NOMO-1 treated with DMSO at 0.1 percent for 48 hours (cell line): ENCODE measurements at regions not wholly inside any gene's neighbourhood (a gene's known extent, or its start where the extent isn't known, plus 50 kb on each side); places are given as distances from the start of the nearest gene placed in this dataset.
A peak's percentile ranks its signal among the peaks of the same experiment; 100 is the strongest.

Experiments used
- DNase-seq: peaks from one replicate; lab custom pipeline; 2025; ENCODE audit not compliant: unreplicated experiment; lab: John Stamatoyannopoulos, UW

DNA sequence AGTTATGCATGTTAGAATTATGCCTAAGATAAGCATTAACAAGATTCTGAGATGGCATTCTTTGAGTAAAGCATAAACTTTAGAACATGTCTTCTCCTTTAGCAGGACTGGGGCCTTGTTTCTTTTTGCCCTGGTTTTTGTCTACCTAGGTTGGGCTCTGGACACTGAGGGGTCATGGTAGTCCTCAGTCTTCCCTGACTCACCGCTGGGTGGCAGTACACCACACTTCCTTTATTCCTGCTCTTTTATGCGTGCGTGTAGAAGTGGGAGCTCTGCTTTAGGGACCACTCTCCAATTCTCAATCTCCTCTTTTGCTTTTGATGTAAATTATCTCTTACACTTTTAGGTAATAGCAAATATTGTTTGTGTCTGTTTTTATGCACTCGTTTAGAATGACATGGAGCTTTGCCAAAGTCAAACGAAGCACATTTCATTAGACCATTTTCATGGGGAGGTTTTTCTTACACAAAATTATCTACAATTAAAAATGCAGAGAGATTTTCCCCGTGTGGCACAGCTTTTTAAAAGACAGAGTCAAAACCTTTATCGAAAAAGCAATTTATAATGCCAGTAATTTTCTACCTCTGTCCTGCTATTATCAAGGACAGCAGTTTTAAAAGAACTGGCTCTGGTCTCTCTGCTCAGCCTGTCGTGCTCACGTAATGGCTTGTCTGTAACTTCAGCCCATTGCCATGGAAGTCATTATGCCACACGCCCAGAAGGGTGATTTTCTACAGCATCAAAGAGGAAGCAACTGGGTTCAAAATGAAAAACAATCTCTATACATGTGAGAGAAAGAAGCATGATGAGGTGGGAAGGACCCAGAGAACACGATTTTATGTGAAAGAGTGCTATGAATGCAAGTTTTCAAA lies 413.9 kb downstream of the COG6 start:
- peak; percentile 47 for DNase-seq

DNA sequence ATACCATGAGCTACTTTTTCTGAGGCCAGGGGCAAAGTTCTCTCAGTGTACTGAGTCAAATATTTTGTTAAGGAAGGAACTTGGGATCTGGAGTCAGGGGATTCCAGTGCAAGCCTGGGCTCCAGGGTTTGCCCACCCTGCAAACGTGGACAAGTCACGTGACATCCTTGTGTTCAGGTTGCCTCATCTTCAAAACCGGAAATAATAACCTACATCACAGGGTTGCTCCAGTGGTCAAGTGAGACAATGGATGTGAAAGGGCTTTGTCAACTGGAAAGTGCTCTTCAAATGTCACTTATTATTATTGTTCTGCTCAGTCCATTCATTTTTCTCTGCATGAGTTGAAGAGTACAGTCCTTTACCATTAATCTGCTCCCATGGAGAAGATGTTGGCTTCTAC lies 414.9 kb downstream of the COG6 start:
- DNase-seq, result no peak

DNA sequence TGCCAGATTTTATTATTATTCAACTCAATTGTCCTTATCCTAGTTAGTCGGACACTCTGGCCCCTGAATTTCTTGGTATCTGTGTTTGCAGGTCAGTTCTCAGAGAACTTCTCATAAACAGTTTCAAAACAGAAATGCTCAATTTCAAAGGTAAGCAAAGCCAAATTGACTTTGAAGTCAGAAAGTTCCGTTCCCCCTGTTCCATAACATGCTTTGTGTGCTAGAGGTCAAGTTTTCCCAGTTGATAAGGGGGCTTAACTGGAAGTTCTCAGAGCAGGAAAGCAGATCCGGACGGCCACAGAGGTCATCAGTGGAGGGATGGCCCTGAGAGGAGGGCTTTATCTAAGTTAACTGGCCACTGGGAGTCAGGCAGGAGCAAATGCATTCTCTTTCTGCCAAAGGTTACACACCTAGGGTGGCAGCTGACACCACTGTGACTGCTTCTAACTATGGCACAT lies 417.2 kb downstream of the COG6 start:
- DNase-seq, result no peak

DNA sequence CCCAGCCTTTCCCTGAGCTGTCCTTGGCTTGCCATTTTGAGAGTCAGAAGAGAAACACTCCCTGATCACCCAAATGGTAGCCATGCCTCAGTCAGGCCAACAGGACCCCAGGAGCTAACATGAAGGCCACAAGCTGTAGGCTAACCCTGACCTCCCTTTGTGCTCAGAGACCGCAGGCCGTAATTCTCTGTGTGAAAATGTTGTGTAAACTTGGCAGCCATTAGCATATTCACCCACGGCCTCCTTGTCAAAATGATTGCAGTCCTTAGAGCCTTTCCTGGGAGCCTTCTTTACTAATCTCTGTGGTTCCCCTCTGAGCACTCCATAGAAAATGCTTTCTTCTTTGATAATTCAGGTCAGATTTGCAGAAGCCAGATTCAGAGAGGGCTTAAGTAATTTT lies 418.9 kb downstream of the COG6 start:
- DNase-seq, result no peak

DNA sequence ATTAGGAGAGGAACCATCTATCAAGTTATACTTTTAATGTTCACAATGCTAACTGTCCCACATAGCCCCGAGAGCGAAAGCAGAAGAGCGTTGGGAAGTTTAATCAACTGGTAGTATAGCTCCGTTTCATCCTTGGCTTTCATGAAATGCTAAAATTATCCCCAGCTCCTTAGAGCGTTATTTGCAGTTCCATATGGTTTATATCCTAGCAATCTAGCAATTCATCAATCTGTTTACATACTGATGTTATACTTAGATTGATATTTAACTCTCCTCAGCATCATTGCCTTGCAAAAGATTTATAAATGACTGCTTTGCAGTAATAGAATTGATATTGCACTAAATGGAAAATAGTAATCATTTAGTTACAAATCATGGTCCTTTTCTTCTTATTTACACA lies 419.8 kb downstream of the COG6 start:
- no peak for DNase-seq

DNA sequence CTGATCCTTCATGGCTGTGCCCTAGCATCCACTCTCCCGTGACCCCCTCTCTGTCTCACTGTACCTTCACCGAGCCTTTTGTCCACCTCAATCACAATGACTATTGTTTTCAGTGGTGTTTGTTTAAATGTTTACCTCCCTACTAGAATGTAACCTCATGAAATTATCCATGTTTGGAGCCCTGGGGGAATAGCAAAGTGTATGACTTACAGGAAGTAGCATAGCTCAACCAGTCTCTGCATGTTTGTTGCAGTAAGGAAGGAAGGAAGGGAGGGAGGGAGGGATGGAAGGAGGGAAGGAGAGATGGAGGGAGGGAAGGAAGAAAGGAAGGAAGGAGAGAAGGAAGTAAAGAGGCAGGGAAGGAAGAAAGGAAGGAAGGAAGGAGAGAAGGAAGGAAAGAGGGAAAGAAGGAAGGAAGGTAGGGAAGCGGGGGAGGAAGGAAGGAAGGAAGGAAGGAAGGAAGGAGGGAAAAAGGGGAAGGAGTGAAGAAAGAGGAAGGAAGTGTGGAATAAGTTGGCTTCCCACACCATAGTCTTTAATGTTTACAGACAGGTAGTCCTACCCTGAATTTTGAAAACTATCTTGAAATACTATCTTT lies 421.4 kb downstream of the COG6 start:
- no peak for DNase-seq

DNA sequence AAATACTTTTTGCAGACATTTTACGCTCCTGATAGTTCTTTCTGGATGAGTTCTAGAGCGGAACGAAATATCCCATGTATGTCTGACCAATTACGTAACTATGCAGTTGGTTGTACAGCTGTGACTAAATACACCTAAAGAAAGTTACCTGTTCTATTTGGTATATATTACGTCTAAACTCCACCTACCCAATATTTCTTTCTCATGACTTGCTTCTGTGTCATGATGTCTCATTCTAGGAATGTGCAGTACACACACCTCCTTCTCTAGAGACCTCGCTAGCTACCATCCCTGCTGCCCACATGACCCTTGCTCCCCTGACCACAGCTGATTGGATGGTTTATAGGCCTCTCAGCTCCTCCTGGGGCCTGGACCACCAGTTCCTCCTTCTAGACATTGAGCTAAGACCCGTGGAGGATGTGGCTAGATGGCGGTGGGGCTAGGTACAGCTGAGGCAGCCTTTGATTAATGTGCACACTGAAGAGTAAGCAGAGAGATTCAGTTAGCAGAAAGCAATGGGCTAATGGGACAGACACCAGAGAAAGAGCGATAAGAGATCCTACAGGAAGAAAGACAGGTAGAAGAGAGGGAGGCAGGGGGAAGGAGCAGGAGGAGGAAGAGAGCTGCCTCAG lies 422.1 kb downstream of the COG6 start:
- DNase-seq, result no peak

DNA sequence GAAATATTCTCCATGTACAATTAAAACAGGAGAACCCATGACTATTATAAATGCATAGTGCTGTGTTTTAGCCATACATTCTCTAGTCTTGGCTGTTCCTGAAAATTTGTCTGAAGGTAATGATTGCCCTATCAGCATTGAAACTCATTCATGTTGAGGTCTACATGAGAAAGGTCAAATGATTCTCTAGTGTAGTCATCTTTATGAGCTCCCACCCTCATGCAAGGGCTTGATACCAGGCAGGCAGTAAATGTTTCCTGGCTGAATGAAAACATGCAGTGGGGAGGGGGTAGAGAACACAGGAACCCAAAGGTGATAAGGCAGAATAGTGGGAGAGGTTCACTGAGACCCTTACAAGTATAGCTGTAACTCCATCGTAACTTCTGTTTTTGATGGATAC lies 424.3 kb downstream of the COG6 start:
- no peak for DNase-seq

DNA sequence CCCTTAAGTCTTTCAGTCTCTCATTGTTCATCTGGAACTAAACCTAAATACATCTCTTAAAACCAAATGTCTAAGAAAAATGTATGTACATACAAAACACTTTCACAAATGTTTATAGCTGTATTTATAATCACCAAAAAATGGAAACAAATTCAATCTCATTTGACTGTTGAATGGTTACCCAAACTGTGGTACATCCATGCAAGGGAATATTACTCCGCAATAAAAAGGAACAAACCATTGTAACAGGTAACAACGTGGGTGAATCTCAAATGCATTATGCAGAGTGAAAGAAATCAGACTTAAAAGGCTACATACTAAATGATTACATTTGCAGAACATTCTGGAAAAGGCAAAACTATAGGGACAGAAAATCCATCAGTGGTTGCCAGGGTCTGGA lies 425.2 kb downstream of the COG6 start:
- no peak for DNase-seq

DNA sequence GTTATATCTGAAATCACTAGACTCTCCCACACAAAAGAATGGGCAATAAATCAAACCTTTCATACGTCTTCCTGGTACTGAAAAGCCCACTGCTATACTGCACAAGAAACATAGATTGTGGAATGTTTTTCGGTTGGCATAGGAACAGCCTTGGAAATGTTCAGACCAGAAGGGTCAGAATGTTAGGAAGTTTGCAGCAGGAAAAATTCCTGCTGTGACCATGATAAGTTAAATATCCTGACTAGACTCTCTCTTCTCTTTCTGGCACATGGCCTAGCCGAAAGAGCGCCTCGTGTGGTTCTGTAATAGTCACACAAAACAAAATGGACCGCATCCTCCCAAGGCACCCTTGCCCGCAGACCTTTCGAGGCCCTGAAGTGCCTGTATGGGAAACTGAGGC lies 427.2 kb downstream of the COG6 start:
- no peak for DNase-seq

DNA sequence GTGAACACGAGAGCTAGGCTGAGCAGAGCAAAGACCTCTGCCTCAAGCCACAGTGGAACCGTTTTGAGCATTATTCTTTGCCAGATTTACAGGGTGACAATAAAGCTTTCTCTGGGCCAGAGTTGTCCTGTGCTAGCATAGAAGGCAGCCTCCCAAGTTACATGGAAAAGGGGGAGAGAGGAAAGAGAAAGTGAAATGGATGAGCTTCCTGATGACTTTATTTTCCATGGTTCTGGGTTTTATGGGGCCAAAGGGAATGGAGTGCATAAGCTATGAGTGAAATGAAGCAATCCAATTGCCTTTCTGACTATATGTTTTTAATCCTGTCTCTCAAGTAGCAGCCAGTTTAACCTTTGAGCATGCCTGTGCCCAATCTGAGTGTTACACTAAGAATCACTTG lies 428.4 kb downstream of the COG6 start:
- DNase-seq, result no peak

DNA sequence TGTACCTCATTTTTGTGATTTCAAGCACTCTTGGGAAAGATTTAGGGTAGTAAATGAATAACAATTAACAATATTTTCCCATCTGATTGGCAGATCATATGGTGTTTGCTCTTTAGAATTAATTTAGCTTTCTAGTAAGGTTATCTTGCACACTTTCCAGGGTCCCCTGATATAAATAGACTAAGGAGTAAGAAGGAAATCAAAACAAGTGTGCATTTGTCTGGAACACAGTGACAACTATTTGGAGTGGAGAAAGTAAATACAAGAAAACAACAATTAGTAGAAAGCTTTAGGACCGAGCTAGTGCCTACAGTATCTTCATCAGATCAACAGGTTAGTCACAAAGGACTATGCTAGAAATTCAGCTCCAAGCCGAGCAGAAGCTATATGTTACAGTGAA lies 429.5 kb downstream of the COG6 start:
- DNase-seq, result no peak

DNA sequence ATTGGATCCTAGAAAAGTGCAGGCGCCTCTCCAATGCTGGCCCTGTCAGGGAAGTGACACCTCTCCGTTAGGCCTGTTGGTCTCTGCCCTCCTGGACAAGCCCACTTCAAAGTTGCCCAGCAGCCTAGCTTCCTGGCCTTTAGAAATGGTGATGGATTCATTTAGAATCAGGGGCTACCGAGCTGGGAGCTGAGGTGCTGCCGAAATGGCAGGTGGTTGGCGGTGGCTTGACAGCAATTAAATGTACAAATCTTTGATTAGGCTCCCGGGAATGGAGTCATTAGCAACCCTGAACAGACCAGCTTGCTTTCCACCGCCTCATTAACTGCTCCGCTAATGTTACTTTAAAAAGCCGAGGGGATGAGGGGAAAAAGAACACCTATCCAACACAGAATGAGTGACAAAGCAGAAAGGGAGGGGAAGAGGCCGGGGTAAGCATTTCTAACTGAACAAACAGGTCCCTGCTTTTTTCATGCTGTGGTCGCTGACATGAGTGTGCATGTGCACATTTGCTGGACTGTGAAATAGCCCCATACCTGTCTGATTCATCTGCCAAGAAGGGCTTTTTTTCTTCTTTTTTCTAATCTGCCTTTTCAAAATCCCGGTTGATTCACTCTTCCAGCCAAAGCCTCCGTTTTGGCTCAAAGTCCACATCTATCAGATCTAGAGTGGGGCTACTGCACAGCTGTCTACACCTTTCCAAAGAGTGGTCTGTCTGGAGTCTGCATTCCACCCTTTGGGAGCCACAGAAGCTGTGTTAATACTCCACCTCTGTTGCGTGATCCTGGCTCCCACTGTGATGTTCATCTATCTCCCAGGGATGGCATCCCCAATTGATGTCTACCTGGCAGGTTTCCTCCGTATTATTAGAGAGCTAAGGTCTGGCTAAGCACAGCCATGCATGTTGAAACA lies 431.9 kb downstream of the COG6 start:
- DNase-seq, result no peak

DNA sequence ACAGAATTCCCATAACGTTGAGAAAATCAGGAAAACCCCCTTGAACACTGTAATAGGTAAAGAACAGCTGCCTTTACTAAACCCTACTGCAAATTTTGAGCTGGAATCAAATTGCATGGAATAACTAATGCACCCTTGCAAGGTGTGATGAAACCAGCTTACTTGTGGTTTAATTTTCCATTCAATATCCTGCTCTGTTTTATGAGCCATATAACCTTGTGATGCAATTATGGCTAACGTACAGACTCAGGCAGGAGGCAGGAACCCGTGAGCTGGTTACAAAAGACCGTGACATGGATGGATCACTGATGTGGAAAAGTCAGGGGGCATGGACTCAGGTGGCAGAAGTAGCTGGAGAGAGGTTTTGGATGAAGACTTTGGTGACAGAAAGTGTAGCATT lies 438.6 kb downstream of the COG6 start:
- no peak for DNase-seq

DNA sequence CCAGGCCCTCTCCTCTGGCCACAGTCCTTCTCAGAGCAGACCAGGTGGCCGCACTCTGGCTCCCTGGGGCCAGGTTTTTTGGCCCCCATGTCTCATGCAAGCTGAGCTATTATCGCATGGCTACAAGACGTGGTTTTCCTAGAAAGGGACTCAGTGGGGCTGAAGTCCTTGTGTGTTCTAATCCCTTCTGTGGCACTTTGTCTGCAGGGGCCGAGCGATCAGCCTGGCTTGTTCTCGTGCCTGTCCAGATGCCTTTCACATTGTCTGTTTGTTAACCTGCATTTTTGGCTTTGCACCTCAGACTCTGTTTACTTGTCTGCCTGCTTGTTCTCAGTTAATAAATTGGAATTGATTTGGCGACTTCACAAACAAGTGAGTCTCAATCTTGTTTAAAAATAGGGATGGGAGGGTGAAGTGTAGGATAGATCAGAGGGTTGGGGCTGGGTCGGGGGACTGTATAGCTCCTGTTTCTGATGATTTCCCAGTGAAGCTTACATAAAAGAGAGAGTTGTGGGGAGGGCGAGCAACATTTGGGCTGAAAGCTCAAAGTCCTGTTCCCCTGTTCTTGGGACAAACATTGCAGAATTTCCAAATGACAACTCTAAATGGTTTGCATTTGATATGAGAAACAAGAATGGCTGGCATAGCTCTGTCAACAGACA lies 440.4 kb downstream of the COG6 start:
- DNase-seq, result no peak

DNA sequence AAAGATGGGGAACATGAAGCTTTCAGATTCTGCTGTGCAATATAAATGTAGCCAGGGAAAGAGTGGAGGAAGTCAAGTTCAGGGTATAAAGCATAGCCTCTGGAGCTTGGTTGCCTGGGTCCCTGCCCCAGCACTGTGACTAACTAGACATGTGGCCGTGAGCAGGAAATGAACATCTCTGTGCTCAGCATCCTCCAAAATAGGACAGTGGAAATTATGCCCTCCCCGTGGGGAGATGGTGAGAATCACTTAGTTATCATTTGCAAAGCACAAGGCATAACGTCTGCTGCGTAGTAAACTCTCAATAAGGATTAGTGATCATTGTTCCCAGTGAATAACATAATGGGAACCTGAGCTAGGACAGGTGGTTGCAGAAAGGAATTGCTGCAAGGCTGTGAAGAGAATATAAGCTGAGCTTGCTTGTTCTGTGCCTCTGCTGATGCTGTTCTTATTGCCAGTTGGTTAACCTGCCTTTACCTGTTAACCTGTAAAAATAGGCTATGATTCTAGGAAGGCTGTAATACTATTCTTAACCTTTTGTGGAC lies 441.0 kb downstream of the COG6 start:
- no peak for DNase-seq

DNA sequence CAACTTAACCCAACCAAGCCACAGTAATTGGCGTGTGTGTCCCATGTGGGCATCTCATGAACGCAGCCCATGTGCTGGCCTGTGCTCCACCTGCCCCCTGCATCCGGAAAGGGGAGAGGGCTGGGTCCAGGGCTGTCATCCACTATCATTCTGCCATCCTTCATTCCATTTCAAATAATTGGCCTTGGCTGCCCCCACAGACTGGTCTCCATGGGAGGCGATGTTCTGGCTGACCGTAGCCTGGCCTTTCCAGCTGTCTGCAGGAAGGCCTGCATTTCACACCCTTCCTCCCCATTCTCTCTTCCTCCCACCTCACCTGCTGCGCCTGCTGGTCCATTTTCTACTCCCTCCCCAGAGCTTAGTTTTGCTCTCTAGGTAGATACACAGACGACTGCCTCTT lies 442.8 kb downstream of the COG6 start:
- DNase-seq, result no peak

DNA sequence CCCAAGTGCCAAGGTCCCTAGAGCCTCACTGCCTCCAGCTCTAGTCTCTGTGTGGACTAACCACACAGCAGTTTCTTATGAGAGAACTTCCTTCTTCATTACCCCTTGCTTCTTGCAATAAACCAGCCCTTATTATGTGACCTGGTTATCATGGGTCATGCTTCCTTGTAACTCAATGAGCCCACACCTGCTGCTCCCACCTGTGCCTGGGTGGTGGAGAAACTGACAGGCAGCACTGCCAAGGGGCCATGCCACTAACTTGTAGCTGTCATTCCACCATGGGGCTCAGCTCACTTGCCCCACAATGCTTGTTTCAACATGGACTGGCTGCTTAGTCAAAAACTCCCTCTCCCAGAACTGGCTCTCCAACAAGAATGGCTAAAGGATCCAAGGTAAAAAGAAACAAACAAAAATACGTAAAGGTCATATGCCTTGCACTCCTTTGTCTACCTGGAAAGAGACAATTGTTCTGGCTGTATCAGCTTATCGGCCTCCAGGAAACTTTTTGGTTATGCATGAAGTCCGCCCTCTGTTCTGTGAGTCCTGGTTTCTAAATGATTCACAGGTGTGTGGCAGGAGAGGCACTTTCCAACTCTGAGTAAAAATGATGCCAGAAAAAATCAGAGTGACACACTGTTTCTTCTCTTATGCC lies 446.4 kb downstream of the COG6 start:
- no peak for DNase-seq

DNA sequence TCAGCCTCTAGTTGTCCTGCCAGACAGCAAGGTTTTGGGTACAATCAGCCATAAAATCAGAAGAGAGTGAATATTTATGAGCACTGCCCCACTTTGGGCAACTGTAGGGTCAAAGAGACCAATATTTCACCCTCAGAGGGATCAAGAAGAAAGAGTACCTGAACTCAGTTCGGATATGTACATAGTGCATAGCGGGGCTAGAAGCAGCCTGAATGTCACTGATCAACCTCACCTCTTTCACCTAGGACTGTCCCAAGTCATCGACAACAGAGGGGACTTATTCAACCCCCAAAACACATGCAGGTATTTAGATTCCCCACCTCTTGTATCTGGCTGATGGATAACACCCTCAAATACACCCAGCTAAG lies 446.9 kb downstream of the COG6 start:
- DNase-seq, result no peak

DNA sequence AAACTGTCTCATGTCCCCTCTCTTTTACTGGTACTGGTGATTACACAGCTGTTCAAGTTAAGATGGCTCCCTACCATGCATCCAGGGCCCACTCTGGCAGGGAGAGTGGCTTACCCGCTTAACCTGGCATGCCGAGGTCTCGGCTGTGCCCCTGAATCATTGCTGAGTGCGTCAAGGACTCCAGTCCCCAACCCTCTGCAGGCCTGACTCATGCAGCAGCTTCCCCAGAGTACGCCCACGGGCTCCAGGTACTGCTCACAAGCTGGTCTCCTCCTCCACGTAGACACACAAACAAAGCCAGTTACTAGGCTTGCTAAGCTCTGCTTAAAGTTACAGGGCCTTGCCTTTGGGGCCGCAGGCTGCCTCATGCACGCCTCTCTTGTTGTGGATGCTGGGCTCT lies 447.4 kb downstream of the COG6 start:
- no peak for DNase-seq
